HEK293 (cell line): ENCODE measurements at regions not wholly inside any gene's neighbourhood (a gene's known extent, or its start where the extent isn't known, plus 50 kb on each side); places are given as distances from the start of the nearest gene placed in this dataset.

Experiments used
- CTCF ChIA-PET: fragments of 350-600 bp; formaldehyde crosslinking; extraction: SDS; loops from one replicate; lab custom pipeline; 2021; ENCODE audit warnings: antibody characterized with exemption; lab: Yijun Ruan, JAX
- POLR2A ChIA-PET: fragments of 300-600 bp; formaldehyde crosslinking; extraction: SDS; loops from one replicate; lab custom pipeline; 2020; ENCODE audit warnings: antibody characterized with exemption, inconsistent platforms; lab: Yijun Ruan, JAX
- H3K27ac ChIP-seq: fragments of 200-500 bp; sonication (Bioruptor generic); 2 replicates; pipeline ENCODE4 v1.5.1; 2014; ENCODE audit warnings: low read depth, low read length, control low read depth, inconsistent platforms; ENCODE audit errors: extremely low read depth
- H3K36me3 ChIP-seq, 2 experiments: fragments of 200-500 bp in 1 of 2; sonication (Bioruptor generic) in 1 of 2; 1 replicate in 1 of 2; 2 replicates in 1 of 2; pipeline ENCODE4 v1.5.1; 2014 to 2017; ENCODE audit warnings: inconsistent platforms in 2 of 2, low read length in 2 of 2; ENCODE audit not compliant: control insufficient read depth in 2 of 2, insufficient read depth in 1 of 2
- H3K4me1 ChIP-seq: fragments of 200-500 bp; sonication (Bioruptor generic); 2 replicates; pipeline ENCODE4 v1.5.1; 2014; ENCODE audit warnings: mild to moderate bottlenecking, low read length, inconsistent platforms; ENCODE audit not compliant: control insufficient read depth, insufficient read depth
- H3K4me3 ChIP-seq: 2 replicates; pipeline ENCODE4 v1.5.1; 2011; ENCODE audit warnings: low read depth, mild to moderate bottlenecking, control low read depth, low read length, moderate library complexity
- H3K9me3 ChIP-seq: fragments of 200-500 bp; sonication (Bioruptor generic); 2 replicates; pipeline ENCODE4 v1.5.1; 2014; ENCODE audit warnings: low read depth, low read length, inconsistent platforms; ENCODE audit not compliant: control insufficient read depth, insufficient read depth
- KLF7 ChIP-seq: fragments of 450-650 bp; formaldehyde crosslinking; IDR thresholded peaks from 2 replicates; pipeline ENCODE4 v1.5.1; 2016; ENCODE audit warnings: missing biosample characterization, missing genetic modification characterization, borderline replicate concordance
- TRIM28 ChIP-seq: IDR thresholded peaks from 2 replicates; pipeline ENCODE4 v1.6.1; 2011; ENCODE audit warnings: low read length, control low read depth, borderline replicate concordance
- ZFP3 ChIP-seq: fragments of 450-650 bp; formaldehyde crosslinking; IDR thresholded peaks from 2 replicates; pipeline ENCODE4 v1.5.1; 2016; ENCODE audit warnings: low read depth, missing biosample characterization, missing genetic modification characterization
- ZFP41 ChIP-seq: fragments of 450-650 bp; formaldehyde crosslinking; IDR thresholded peaks from 2 replicates; pipeline ENCODE4 v1.5.1; 2016; ENCODE audit warnings: missing biosample characterization, missing genetic modification characterization, borderline replicate concordance
- ZNF623 ChIP-seq: fragments of 450-650 bp; formaldehyde crosslinking; IDR thresholded peaks from 2 replicates; pipeline ENCODE4 v1.5.1; 2016; ENCODE audit warnings: missing biosample characterization, missing genetic modification characterization
- ZNF660 ChIP-seq: fragments of 450-650 bp; IDR thresholded peaks from 2 replicates; pipeline ENCODE4 v1.5.1; 2018; ENCODE audit warnings: missing biosample characterization, mild to moderate bottlenecking, missing genetic modification characterization
- TF ChIP-seq, protein P1 (sequence below): fragments of 450-650 bp; formaldehyde crosslinking; IDR thresholded peaks from 2 replicates; pipeline ENCODE4 v1.5.1; 2016; ENCODE audit warnings: missing biosample characterization, missing genetic modification characterization, borderline replicate concordance
- TF ChIP-seq, protein P2 (sequence below): fragments of 450-650 bp; formaldehyde crosslinking; IDR thresholded peaks from 2 replicates; pipeline ENCODE4 v1.5.1; 2016; ENCODE audit warnings: missing biosample characterization, missing genetic modification characterization
- TF ChIP-seq, protein P3 (sequence below): fragments of 450-650 bp; formaldehyde crosslinking; IDR thresholded peaks from 2 replicates; pipeline ENCODE4 v1.5.1; 2017; ENCODE audit warnings: missing biosample characterization, missing genetic modification characterization
- TF ChIP-seq, protein P4 (sequence below): fragments of 450-650 bp; formaldehyde crosslinking; IDR thresholded peaks from 2 replicates; pipeline ENCODE4 v1.5.1; 2016; ENCODE audit warnings: missing biosample characterization, missing genetic modification characterization
- TF ChIP-seq, protein P5 (sequence below): fragments of 450-650 bp; formaldehyde crosslinking; IDR thresholded peaks from 2 replicates; pipeline ENCODE4 v1.5.0; 2017; ENCODE audit warnings: missing biosample characterization, missing genetic modification characterization, borderline replicate concordance
- TF ChIP-seq, protein P6 (sequence below): sonication (generic); formaldehyde crosslinking; IDR thresholded peaks from 2 replicates; pipeline ENCODE4 v1.8.1; 2022; ENCODE audit warnings: mild to moderate bottlenecking, moderate library complexity, missing genetic modification reagents
- TF ChIP-seq, protein P7 (sequence below): fragments of 450-650 bp; formaldehyde crosslinking; IDR thresholded peaks from 2 replicates; pipeline ENCODE4 v1.5.1; 2016; ENCODE audit warnings: missing biosample characterization, missing genetic modification characterization
- TF ChIP-seq, protein P8 (sequence below): fragments of 450-650 bp; formaldehyde crosslinking; IDR thresholded peaks from 2 replicates; pipeline ENCODE4 v1.5.1; 2016; ENCODE audit warnings: missing biosample characterization, missing genetic modification characterization

DNA sequence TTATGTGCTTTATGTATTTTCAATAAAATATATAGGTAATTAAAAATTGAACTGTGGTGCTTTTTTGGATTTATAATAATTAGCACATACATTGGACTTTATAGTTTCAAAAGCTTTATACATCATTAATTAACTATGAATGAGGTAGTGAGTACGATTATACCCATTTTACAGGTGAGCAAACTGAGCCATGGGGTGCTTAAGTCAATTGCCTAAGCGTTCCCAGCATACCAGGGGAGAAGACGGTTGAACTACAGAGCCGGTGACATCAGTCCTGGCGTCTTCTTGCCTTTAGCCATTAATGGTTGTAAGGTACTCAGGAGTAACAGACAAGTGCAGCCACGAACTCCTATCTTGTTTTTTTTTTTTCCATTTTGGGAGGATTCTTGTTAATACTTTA is 172.8 kb downstream of the GATA3 start:
- TF ChIP-seq TRIM28: no peak
- no peak for TF ChIP-seq ZFP41 (tag by site-specific recombination)
- TF ChIP-seq, protein P1, sequence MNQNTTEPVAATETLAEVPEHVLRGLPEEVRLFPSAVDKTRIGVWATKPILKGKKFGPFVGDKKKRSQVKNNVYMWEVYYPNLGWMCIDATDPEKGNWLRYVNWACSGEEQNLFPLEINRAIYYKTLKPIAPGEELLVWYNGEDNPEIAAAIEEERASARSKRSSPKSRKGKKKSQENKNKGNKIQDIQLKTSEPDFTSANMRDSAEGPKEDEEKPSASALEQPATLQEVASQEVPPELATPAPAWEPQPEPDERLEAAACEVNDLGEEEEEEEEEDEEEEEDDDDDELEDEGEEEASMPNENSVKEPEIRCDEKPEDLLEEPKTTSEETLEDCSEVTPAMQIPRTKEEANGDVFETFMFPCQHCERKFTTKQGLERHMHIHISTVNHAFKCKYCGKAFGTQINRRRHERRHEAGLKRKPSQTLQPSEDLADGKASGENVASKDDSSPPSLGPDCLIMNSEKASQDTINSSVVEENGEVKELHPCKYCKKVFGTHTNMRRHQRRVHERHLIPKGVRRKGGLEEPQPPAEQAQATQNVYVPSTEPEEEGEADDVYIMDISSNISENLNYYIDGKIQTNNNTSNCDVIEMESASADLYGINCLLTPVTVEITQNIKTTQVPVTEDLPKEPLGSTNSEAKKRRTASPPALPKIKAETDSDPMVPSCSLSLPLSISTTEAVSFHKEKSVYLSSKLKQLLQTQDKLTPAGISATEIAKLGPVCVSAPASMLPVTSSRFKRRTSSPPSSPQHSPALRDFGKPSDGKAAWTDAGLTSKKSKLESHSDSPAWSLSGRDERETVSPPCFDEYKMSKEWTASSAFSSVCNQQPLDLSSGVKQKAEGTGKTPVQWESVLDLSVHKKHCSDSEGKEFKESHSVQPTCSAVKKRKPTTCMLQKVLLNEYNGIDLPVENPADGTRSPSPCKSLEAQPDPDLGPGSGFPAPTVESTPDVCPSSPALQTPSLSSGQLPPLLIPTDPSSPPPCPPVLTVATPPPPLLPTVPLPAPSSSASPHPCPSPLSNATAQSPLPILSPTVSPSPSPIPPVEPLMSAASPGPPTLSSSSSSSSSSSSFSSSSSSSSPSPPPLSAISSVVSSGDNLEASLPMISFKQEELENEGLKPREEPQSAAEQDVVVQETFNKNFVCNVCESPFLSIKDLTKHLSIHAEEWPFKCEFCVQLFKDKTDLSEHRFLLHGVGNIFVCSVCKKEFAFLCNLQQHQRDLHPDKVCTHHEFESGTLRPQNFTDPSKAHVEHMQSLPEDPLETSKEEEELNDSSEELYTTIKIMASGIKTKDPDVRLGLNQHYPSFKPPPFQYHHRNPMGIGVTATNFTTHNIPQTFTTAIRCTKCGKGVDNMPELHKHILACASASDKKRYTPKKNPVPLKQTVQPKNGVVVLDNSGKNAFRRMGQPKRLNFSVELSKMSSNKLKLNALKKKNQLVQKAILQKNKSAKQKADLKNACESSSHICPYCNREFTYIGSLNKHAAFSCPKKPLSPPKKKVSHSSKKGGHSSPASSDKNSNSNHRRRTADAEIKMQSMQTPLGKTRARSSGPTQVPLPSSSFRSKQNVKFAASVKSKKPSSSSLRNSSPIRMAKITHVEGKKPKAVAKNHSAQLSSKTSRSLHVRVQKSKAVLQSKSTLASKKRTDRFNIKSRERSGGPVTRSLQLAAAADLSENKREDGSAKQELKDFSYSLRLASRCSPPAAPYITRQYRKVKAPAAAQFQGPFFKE (tag by site-specific recombination): no peak
- 0 out of 2 replicates have a peak, but pooled peaks have one; percentile 32 for TF ChIP-seq ZFP3
- TF ChIP-seq, protein P2, sequence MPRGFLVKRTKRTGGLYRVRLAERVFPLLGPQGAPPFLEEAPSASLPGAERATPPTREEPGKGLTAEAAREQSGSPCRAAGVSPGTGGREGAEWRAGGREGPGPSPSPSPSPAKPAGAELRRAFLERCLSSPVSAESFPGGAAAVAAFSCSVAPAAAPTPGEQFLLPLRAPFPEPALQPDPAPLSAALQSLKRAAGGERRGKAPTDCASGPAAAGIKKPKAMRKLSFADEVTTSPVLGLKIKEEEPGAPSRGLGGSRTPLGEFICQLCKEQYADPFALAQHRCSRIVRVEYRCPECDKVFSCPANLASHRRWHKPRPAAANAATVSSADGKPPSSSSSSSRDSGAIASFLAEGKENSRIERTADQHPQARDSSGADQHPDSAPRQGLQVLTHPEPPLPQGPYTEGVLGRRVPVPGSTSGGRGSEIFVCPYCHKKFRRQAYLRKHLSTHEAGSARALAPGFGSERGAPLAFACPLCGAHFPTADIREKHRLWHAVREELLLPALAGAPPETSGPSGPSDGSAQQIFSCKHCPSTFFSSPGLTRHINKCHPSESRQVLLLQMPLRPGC (tag by site-specific recombination): no peak
- no peak overlapping the region for H3K27ac ChIP-seq
- POLR2A ChIA-PET: no interaction called here
- CTCF ChIA-PET: no interaction called here
- H3K9me3 ChIP-seq: no peaks in the 10 kb centered on the region
- H3K36me3 ChIP-seq: no peaks in the 10 kb centered on the region
- no peak overlapping the region for H3K4me3 ChIP-seq
- 0 out of 2 replicates have a peak, but pooled peaks cover 6% of the 10 kb centered on the region for H3K4me1 ChIP-seq

DNA sequence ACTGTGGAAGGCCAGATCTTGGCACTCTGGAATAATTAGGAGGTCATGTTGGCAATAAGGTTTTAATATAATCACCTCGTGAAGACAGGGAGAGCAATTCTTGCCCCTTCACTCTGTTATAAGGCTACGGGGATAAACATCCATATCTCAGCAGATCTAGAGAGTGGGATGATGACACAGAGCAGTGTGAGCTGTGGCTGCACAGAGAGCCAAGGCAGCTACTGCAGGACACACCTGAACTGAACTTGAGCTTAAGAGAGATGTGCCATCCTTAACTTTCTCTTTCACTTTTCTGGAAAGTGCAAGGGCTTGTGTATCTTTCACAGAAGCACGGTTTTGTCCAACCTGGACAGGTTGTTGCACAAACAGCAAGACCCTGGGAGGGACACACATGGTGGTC is 174.7 kb downstream of the GATA3 start:
- Histone ChIP-seq H3K9me3 (no peaks in the 10 kb centered on the region), H3K4me1 (peaks cover 17% of the 10 kb centered on the region), H3K27ac (no peak overlapping the region), H3K4me3 (no peak overlapping the region), H3K36me3 (no peaks in the 10 kb centered on the region)
- ChIA-PET CTCF (no interaction called here), POLR2A (no interaction called here)
- TF ChIP-seq ZNF660 (tag by site-specific recombination) (no peak), ZNF623 (tag by site-specific recombination) (no peak), KLF7 (tag by site-specific recombination) (no peak)
- TF ChIP-seq, protein P3, sequence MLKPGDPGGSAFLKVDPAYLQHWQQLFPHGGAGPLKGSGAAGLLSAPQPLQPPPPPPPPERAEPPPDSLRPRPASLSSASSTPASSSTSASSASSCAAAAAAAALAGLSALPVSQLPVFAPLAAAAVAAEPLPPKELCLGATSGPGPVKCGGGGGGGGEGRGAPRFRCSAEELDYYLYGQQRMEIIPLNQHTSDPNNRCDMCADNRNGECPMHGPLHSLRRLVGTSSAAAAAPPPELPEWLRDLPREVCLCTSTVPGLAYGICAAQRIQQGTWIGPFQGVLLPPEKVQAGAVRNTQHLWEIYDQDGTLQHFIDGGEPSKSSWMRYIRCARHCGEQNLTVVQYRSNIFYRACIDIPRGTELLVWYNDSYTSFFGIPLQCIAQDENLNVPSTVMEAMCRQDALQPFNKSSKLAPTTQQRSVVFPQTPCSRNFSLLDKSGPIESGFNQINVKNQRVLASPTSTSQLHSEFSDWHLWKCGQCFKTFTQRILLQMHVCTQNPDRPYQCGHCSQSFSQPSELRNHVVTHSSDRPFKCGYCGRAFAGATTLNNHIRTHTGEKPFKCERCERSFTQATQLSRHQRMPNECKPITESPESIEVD (tag by site-specific recombination): no peak
- TF ChIP-seq, protein P4, sequence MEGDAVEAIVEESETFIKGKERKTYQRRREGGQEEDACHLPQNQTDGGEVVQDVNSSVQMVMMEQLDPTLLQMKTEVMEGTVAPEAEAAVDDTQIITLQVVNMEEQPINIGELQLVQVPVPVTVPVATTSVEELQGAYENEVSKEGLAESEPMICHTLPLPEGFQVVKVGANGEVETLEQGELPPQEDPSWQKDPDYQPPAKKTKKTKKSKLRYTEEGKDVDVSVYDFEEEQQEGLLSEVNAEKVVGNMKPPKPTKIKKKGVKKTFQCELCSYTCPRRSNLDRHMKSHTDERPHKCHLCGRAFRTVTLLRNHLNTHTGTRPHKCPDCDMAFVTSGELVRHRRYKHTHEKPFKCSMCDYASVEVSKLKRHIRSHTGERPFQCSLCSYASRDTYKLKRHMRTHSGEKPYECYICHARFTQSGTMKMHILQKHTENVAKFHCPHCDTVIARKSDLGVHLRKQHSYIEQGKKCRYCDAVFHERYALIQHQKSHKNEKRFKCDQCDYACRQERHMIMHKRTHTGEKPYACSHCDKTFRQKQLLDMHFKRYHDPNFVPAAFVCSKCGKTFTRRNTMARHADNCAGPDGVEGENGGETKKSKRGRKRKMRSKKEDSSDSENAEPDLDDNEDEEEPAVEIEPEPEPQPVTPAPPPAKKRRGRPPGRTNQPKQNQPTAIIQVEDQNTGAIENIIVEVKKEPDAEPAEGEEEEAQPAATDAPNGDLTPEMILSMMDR: no peak
- TF ChIP-seq, protein P5, sequence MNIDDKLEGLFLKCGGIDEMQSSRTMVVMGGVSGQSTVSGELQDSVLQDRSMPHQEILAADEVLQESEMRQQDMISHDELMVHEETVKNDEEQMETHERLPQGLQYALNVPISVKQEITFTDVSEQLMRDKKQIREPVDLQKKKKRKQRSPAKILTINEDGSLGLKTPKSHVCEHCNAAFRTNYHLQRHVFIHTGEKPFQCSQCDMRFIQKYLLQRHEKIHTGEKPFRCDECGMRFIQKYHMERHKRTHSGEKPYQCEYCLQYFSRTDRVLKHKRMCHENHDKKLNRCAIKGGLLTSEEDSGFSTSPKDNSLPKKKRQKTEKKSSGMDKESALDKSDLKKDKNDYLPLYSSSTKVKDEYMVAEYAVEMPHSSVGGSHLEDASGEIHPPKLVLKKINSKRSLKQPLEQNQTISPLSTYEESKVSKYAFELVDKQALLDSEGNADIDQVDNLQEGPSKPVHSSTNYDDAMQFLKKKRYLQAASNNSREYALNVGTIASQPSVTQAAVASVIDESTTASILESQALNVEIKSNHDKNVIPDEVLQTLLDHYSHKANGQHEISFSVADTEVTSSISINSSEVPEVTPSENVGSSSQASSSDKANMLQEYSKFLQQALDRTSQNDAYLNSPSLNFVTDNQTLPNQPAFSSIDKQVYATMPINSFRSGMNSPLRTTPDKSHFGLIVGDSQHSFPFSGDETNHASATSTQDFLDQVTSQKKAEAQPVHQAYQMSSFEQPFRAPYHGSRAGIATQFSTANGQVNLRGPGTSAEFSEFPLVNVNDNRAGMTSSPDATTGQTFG (tag by site-specific recombination): no peak
- TF ChIP-seq, protein P6, sequence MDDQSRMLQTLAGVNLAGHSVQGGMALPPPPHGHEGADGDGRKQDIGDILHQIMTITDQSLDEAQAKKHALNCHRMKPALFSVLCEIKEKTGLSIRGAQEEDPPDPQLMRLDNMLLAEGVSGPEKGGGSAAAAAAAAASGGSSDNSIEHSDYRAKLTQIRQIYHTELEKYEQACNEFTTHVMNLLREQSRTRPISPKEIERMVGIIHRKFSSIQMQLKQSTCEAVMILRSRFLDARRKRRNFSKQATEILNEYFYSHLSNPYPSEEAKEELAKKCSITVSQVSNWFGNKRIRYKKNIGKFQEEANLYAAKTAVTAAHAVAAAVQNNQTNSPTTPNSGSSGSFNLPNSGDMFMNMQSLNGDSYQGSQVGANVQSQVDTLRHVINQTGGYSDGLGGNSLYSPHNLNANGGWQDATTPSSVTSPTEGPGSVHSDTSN: no peak
- TF ChIP-seq, protein P7, sequence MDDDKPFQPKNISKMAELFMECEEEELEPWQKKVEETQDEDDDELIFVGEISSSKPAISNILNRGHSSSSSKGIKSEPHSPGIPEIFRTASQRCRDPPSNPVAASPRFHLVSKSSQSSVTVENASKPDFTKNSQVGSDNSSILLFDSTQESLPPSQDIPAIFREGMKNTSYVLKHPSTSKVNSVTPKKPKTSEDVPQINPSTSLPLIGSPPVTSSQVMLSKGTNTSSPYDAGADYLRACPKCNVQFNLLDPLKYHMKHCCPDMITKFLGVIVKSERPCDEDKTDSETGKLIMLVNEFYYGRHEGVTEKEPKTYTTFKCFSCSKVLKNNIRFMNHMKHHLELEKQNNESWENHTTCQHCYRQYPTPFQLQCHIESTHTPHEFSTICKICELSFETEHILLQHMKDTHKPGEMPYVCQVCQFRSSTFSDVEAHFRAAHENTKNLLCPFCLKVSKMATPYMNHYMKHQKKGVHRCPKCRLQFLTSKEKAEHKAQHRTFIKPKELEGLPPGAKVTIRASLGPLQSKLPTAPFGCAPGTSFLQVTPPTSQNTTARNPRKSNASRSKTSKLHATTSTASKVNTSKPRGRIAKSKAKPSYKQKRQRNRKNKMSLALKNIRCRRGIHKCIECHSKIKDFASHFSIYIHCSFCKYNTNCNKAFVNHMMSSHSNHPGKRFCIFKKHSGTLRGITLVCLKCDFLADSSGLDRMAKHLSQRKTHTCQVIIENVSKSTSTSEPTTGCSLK (tag by site-specific recombination): no peak
- TF ChIP-seq, protein P8, sequence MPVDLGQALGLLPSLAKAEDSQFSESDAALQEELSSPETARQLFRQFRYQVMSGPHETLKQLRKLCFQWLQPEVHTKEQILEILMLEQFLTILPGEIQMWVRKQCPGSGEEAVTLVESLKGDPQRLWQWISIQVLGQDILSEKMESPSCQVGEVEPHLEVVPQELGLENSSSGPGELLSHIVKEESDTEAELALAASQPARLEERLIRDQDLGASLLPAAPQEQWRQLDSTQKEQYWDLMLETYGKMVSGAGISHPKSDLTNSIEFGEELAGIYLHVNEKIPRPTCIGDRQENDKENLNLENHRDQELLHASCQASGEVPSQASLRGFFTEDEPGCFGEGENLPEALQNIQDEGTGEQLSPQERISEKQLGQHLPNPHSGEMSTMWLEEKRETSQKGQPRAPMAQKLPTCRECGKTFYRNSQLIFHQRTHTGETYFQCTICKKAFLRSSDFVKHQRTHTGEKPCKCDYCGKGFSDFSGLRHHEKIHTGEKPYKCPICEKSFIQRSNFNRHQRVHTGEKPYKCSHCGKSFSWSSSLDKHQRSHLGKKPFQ (tag by site-specific recombination): no peak
